WTC11 (cell line): ENCODE measurements at regions not wholly inside any gene's neighbourhood (a gene's known extent, or its start where the extent isn't known, plus 50 kb on each side); places are given as distances from the start of the nearest gene placed in this dataset.

ENCODE experiments used
- ATAC-seq: fragments of 200-7000 bp; cut with Tn5 transposase; 2 replicates; pipeline ENCODE4 v1.10.0; 2021; ENCODE audit warnings: mild to moderate bottlenecking, moderate library complexity
- CTCF ChIA-PET: fragments of 300-600 bp; sonication (Branson Sonifier 250); formaldehyde crosslinking; loops from one replicate; lab custom pipeline; 2021; ENCODE audit warnings: antibody characterized with exemption; lab: Charles Lee
- POLR2A ChIA-PET: fragments of 350-600 bp; sonication (Branson Sonifier 250); formaldehyde crosslinking; loops from one replicate; lab custom pipeline; 2021; ENCODE audit warnings: antibody characterized with exemption; lab: Charles Lee
- DNase-seq: peaks from one replicate; pipeline ENCODE4 v3.0.0; 2021; ENCODE audit warnings: low spot score
- H3K27ac Mint-ChIP-seq: 2 replicates; pipeline ENCODE4 v1.8.0; 2021; ENCODE audit warnings: mixed read lengths
- H3K27me3 Mint-ChIP-seq: 2 replicates; pipeline ENCODE4 v1.8.0; 2021; ENCODE audit warnings: low read depth, mild to moderate bottlenecking, moderate library complexity, mixed read lengths
- H3K36me3 Mint-ChIP-seq: 2 replicates; pipeline ENCODE4 v1.8.0; 2021; ENCODE audit warnings: mixed read lengths
- H3K4me1 Mint-ChIP-seq: 2 replicates; pipeline ENCODE4 v1.8.0; 2022; ENCODE audit warnings: mixed read lengths
- H3K4me3 Mint-ChIP-seq: 2 replicates; pipeline ENCODE4 v1.8.0; 2021; ENCODE audit warnings: mild to moderate bottlenecking, moderate library complexity, mixed read lengths
- H3K9me3 Mint-ChIP-seq: 2 replicates; pipeline ENCODE4 v1.8.0; 2021; ENCODE audit warnings: mixed read lengths
- ATF6 ChIP-seq: sonication (generic); formaldehyde crosslinking; IDR thresholded peaks from 2 replicates; pipeline ENCODE4 v1.8.1; 2023; ENCODE audit warnings: mild to moderate bottlenecking, missing genetic modification reagents
- CBFB ChIP-seq: sonication (generic); formaldehyde crosslinking; IDR thresholded peaks from 2 replicates; pipeline ENCODE4 v1.8.1; 2022; ENCODE audit warnings: mild to moderate bottlenecking, low read depth, missing genetic modification reagents
- CREM ChIP-seq: sonication (generic); formaldehyde crosslinking; IDR thresholded peaks from 2 replicates; pipeline ENCODE4 v1.8.1; 2022; ENCODE audit warnings: mild to moderate bottlenecking, missing genetic modification reagents, moderate library complexity
- E2F1 ChIP-seq: sonication (generic); formaldehyde crosslinking; IDR thresholded peaks from 2 replicates; pipeline ENCODE4 v1.8.0; 2022; ENCODE audit warnings: mild to moderate bottlenecking, missing genetic modification reagents
- ELF4 ChIP-seq: sonication (generic); formaldehyde crosslinking; IDR thresholded peaks from 2 replicates; pipeline ENCODE4 v1.8.1; 2022; ENCODE audit warnings: low read depth, mild to moderate bottlenecking, moderate library complexity, missing genetic modification reagents
- FOXJ3 ChIP-seq: sonication (generic); formaldehyde crosslinking; IDR thresholded peaks from 2 replicates; pipeline ENCODE4 v1.9.0; 2021; ENCODE audit warnings: missing genetic modification reagents, mild to moderate bottlenecking, borderline replicate concordance
- FOXP1 ChIP-seq: sonication (generic); formaldehyde crosslinking; IDR thresholded peaks from 2 replicates; pipeline ENCODE4 v1.8.0; 2022; ENCODE audit warnings: missing genetic modification reagents, mild to moderate bottlenecking, moderate library complexity, borderline replicate concordance
- GABPB1 ChIP-seq: sonication (generic); formaldehyde crosslinking; IDR thresholded peaks from 2 replicates; pipeline ENCODE4 v1.8.1; 2023; ENCODE audit warnings: mild to moderate bottlenecking, missing genetic modification reagents
- GRHL2 ChIP-seq: fragments of 250-450 bp; sonication (Bioruptor Pico); IDR thresholded peaks from 2 replicates; pipeline ENCODE4 v1.8.0; 2022; ENCODE audit warnings: mild to moderate bottlenecking, moderate library complexity; ENCODE audit not compliant: insufficient replicate concordance, severe bottlenecking
- HMGA2 ChIP-seq: fragments of 250-450 bp; sonication (Bioruptor Pico); IDR thresholded peaks from 2 replicates; pipeline ENCODE4 v1.4.0; 2021; ENCODE audit warnings: mild to moderate bottlenecking, moderate library complexity
- HMGXB4 ChIP-seq: sonication (generic); formaldehyde crosslinking; IDR thresholded peaks from 2 replicates; pipeline ENCODE4 v1.8.1; 2023; ENCODE audit warnings: mild to moderate bottlenecking, moderate library complexity, missing genetic modification reagents
- KAT7 ChIP-seq: sonication (generic); formaldehyde crosslinking; IDR thresholded peaks from 2 replicates; pipeline ENCODE4 v1.8.1; 2023; ENCODE audit warnings: missing genetic modification reagents, mild to moderate bottlenecking, borderline replicate concordance
- NR1H2 ChIP-seq: sonication (generic); formaldehyde crosslinking; IDR thresholded peaks from 2 replicates; pipeline ENCODE4 v1.9.0; 2021; ENCODE audit warnings: mild to moderate bottlenecking, moderate library complexity, missing genetic modification reagents
- NR2C2 ChIP-seq: sonication (generic); formaldehyde crosslinking; IDR thresholded peaks from 2 replicates; pipeline ENCODE4 v1.8.0; 2022; ENCODE audit warnings: mild to moderate bottlenecking, missing genetic modification reagents
- NR3C1 ChIP-seq: sonication (generic); formaldehyde crosslinking; conservative IDR thresholded peaks from 2 replicates; pipeline ENCODE4 v1.8.1; 2023; ENCODE audit warnings: low read depth, mild to moderate bottlenecking, missing genetic modification reagents
- USF2 ChIP-seq: sonication (generic); formaldehyde crosslinking; IDR thresholded peaks from 2 replicates; pipeline ENCODE4 v1.8.1; 2023; ENCODE audit warnings: mild to moderate bottlenecking, missing genetic modification reagents, moderate library complexity
- ZNF219 ChIP-seq: sonication (generic); formaldehyde crosslinking; IDR thresholded peaks from 2 replicates; pipeline ENCODE4 v1.8.0; 2023; ENCODE audit warnings: missing genetic modification reagents, mild to moderate bottlenecking, borderline replicate concordance
- ZNF317 ChIP-seq: sonication (generic); formaldehyde crosslinking; IDR thresholded peaks from 2 replicates; pipeline ENCODE4 v1.8.1; 2023; ENCODE audit warnings: low read depth, mild to moderate bottlenecking, moderate library complexity, missing genetic modification reagents, borderline replicate concordance
- ZNF396 ChIP-seq: fragments of 250-450 bp; sonication (Bioruptor Pico); IDR thresholded peaks from 2 replicates; pipeline ENCODE4 v1.8.0; 2021; ENCODE audit warnings: mild to moderate bottlenecking, moderate library complexity, borderline replicate concordance
- ZNF416 ChIP-seq: fragments of 250-450 bp; sonication (Bioruptor Pico); IDR thresholded peaks from 2 replicates; pipeline ENCODE4 v1.9.0; 2021; ENCODE audit warnings: mild to moderate bottlenecking, inconsistent platforms
- ZNF423 ChIP-seq: fragments of 250-450 bp; sonication (Bioruptor Pico); IDR thresholded peaks from 2 replicates; pipeline ENCODE4 v2.1.2; 2022; ENCODE audit warnings: mild to moderate bottlenecking, moderate library complexity

- TF ChIP-seq NR1H2 (CRISPR knock-in tag) (no peak), GRHL2 (CRISPR knock-in tag) (no peak), GABPB1 (no peak), HMGA2 (CRISPR knock-in tag) (no peak)
These were observed 570.5 kb upstream of the CFAP20DC start (continued) for GRCh38 chr3:59620325-59620724.

- ATAC-seq (no peak), DNase-seq (no peak)
- ChIA-PET POLR2A (no interaction called here), CTCF (no interaction called here)
- H3K27me3 Mint-ChIP-seq, result no peaks in the 10 kb centered on the region; the same call in 1 of the 2 replicates
- 0 out of 2 replicates have a peak, but pooled peaks cover 3% of the 10 kb centered on the region for H3K4me1 Mint-ChIP-seq
- TF ChIP-seq KAT7 (CRISPR knock-in tag) (no peak), ZNF317 (no peak), FOXJ3 (no peak), ZNF396 (no peak), FOXP1 (no peak), CBFB (CRISPR knock-in tag) (no peak), NR3C1 (CRISPR knock-in tag) (no peak), GABPB1 (no peak), ELF4 (CRISPR knock-in tag) (no peak), E2F1 (CRISPR knock-in tag) (no peak), NR2C2 (no peak), ZNF416 (CRISPR knock-in tag) (no peak), ATF6 (no peak), HMGXB4 (CRISPR knock-in tag) (no peak), CREM (CRISPR knock-in tag) (no peak), ZNF423 (CRISPR knock-in tag) (no peak), USF2 (no peak), ZNF219 (no peak)
- no peak overlapping the region for H3K27ac Mint-ChIP-seq
- peaks cover 20% of the 10 kb centered on the region for H3K36me3 Mint-ChIP-seq
- no peak overlapping the region for H3K4me3 Mint-ChIP-seq
- H3K9me3 Mint-ChIP-seq, result peaks cover 30% of the 10 kb centered on the region
These were observed 562.6 kb upstream of the CFAP20DC start for GRCh38 chr3:59612444-59612715.
